SU-DHL-6 (cell line): ENCODE measurements at regions not wholly inside any gene's neighbourhood (a gene's known extent, or its start where the extent isn't known, plus 50 kb on each side); places are given as distances from the start of the nearest gene placed in this dataset.

Source experiments
- H2AFZ ChIP-seq: fragments of 200-600 bp; sonication (generic); 2 replicates; pipeline ENCODE4 v1.6.1; 2014; ENCODE audit warnings: low read depth, mild to moderate bottlenecking, moderate library complexity, mixed read lengths, antibody characterized with exemption, low read length; ENCODE audit not compliant: severe bottlenecking
- H3F3A ChIP-seq: fragments of 200-600 bp; shearing (Covaris generic); 2 replicates; pipeline ENCODE4 v1.6.0; 2016; ENCODE audit warnings: antibody characterized with exemption, mild to moderate bottlenecking; ENCODE audit not compliant: insufficient read depth
- H3K27ac ChIP-seq: fragments of 200-600 bp; sonication (generic); 2 replicates; pipeline ENCODE4 v1.5.1; 2016; ENCODE audit warnings: low read depth, mild to moderate bottlenecking, low read length, moderate library complexity, mixed read lengths
- H3K27me3 ChIP-seq: fragments of 200-600 bp; sonication (generic), shearing (Covaris generic); 2 replicates; pipeline ENCODE4 v1.6.0; 2014; ENCODE audit warnings: mild to moderate bottlenecking, low read length
- H3K36me3 ChIP-seq: fragments of 200-600 bp; sonication (generic); 2 replicates; pipeline ENCODE4 v1.6.1; 2014; ENCODE audit warnings: mild to moderate bottlenecking, low read length, mixed read lengths
- H3K4me2 ChIP-seq: fragments of 300-600, 200-600 bp; shearing (Covaris generic), sonication (generic); 2 replicates; pipeline ENCODE4 v1.6.0; 2014; ENCODE audit warnings: low read length, low read depth, mild to moderate bottlenecking; ENCODE audit not compliant: poor library complexity, severe bottlenecking
- H3K4me3 ChIP-seq: fragments of 200-600 bp; sonication (generic); 2 replicates; pipeline ENCODE4 v1.5.1; 2014; ENCODE audit warnings: antibody characterized with exemption, low read length, mild to moderate bottlenecking, mixed read lengths; ENCODE audit not compliant: insufficient read depth, poor library complexity, severe bottlenecking
- H3K79me2 ChIP-seq: fragments of 200-600 bp; sonication (generic); 2 replicates; pipeline ENCODE4 v1.6.1; 2014; ENCODE audit warnings: mild to moderate bottlenecking, low read length, moderate library complexity; ENCODE audit not compliant: insufficient read depth
- H3K9ac ChIP-seq: fragments of 200-600 bp; sonication (generic); 2 replicates; pipeline ENCODE4 v1.7.0; 2014; ENCODE audit warnings: mild to moderate bottlenecking, low read length
- H3K9me2 ChIP-seq: fragments of 200-600 bp; sonication (generic); replicated peaks from 2 replicates; pipeline ENCODE4 v1.6.1; 2014; ENCODE audit warnings: low read length; ENCODE audit not compliant: insufficient read depth
- H3K9me3 ChIP-seq: fragments of 200-600 bp; sonication (generic); 2 replicates; pipeline ENCODE4 v1.6.1; 2014; ENCODE audit warnings: low read length, mixed read lengths; ENCODE audit not compliant: insufficient read depth
- H4K20me1 ChIP-seq: fragments of 200-600 bp; sonication (generic); 2 replicates; pipeline ENCODE4 v1.6.1; 2014; ENCODE audit warnings: low read depth, mild to moderate bottlenecking, antibody characterized with exemption, low read length, moderate library complexity, mixed read lengths
- EZH2phosphoT487 ChIP-seq: fragments of 200-600 bp; sonication (generic), shearing (Covaris generic); conservative IDR thresholded peaks from 2 replicates; pipeline ENCODE4 v1.6.1; 2018; ENCODE audit warnings: mild to moderate bottlenecking, antibody characterized with exemption, low read length, moderate library complexity, mixed read lengths
- TF ChIP-seq, protein P1 (sequence below): fragments of 200-600 bp; sonication (generic); IDR thresholded peaks from one replicate; pipeline ENCODE4 v1.5.1; 2017; ENCODE audit warnings: antibody characterized with exemption, mild to moderate bottlenecking, low read length, moderate library complexity; ENCODE audit not compliant: insufficient read depth, poor library complexity, severe bottlenecking

DNA sequence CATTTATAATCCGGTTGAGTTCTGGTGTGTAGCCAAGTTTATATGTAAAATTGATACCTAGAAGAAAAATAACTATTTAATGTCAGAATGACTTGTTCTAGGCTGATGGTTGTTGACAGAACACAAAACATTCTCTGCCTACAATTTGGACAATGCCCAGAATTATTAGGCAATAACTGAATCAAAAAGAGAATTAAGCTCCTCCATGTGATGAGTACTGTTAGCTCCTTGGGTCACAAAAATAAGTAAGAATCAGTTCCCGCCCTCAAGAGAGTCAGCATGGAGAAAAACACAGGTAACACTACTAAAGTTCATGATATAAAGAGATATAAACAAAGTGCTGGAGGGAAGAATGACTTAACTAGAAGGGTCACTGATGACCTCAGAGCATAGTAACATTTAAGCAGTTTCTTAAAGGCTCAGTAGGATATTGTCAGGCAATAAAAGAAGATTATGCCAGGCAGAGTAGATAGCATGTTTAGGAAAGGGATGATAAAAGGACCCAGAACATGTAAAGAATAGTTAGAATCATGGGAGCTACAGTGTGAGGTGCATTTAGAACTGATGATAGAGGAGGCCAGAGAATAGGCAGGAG, 200.5 kb upstream of the ACTBL2 start:
- no peak overlapping the region for H3K9ac ChIP-seq
- no peaks in the 10 kb centered on the region for H3K79me2 ChIP-seq
- H2AFZ ChIP-seq = no peak overlapping the region
- H3K27ac ChIP-seq = no peak overlapping the region
- no peaks in the 10 kb centered on the region for H3K36me3 ChIP-seq
- H3K9me2 ChIP-seq = no peaks in the 10 kb centered on the region
- TF ChIP-seq, protein P1, sequence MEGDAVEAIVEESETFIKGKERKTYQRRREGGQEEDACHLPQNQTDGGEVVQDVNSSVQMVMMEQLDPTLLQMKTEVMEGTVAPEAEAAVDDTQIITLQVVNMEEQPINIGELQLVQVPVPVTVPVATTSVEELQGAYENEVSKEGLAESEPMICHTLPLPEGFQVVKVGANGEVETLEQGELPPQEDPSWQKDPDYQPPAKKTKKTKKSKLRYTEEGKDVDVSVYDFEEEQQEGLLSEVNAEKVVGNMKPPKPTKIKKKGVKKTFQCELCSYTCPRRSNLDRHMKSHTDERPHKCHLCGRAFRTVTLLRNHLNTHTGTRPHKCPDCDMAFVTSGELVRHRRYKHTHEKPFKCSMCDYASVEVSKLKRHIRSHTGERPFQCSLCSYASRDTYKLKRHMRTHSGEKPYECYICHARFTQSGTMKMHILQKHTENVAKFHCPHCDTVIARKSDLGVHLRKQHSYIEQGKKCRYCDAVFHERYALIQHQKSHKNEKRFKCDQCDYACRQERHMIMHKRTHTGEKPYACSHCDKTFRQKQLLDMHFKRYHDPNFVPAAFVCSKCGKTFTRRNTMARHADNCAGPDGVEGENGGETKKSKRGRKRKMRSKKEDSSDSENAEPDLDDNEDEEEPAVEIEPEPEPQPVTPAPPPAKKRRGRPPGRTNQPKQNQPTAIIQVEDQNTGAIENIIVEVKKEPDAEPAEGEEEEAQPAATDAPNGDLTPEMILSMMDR = no peak
- TF ChIP-seq EZH2phosphoT487 = no peak
- no peaks in the 10 kb centered on the region for H4K20me1 ChIP-seq
- H3K9me3 ChIP-seq = no peaks in the 10 kb centered on the region
- H3K27me3 ChIP-seq = no peaks in the 10 kb centered on the region
- H3K4me2 ChIP-seq = no peak overlapping the region
- no peaks in the 10 kb centered on the region for H3F3A ChIP-seq
- no peak overlapping the region for H3K4me3 ChIP-seq

DNA sequence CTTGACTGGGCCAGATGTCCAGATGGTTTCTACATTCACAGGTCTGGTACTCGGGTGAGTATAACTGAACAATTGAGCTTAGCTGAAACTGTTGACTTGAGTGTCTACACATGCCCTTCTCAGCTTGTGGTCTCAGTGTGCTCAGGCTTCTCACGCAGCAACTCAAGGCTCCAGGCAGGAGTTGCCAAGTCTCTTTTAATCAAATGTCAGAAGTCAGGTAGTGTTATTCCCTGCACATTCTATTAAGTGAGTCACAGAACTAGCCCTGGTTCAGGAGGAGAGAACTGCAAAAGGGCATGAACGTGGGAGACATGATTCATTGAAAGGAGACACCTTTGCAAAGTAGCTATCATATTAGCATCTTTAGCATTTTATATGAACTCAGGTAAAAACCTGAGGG, 199.3 kb upstream of the ACTBL2 start:
- no peak overlapping the region for H3K4me3 ChIP-seq
- no peak for TF ChIP-seq EZH2phosphoT487
- TF ChIP-seq, protein P1 = no peak
- H3K36me3 ChIP-seq = no peaks in the 10 kb centered on the region
- H3K9ac ChIP-seq = no peak overlapping the region
- H3K79me2 ChIP-seq = no peaks in the 10 kb centered on the region
- H2AFZ ChIP-seq = no peak overlapping the region
- H3K9me2 ChIP-seq = no peaks in the 10 kb centered on the region
- no peaks in the 10 kb centered on the region for H3K27me3 ChIP-seq
- no peak overlapping the region for H3K27ac ChIP-seq
- H3F3A ChIP-seq = no peaks in the 10 kb centered on the region
- no peak overlapping the region for H3K4me2 ChIP-seq
- no peaks in the 10 kb centered on the region for H4K20me1 ChIP-seq
- H3K9me3 ChIP-seq = no peaks in the 10 kb centered on the region

DNA sequence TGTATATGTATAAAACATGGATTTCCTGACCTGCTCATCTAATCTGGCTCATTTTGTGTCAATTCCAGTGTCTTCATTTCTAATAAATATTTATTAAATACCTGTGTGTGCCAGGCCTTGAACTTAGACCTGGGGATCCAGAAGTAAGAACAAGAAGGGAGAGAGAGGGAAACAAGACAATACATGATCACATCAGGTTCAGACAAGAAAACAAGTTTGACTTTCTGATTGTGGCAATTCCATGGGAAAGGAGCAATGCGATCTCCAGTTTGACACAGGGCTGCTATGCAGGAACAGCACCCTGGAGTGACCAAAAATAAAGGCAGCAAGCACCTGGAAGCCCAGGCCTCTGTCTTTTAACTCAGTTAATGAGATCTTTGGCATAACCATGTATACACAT, 198.1 kb upstream of the ACTBL2 start:
- no peaks in the 10 kb centered on the region for H3K79me2 ChIP-seq
- no peaks in the 10 kb centered on the region for H3F3A ChIP-seq
- TF ChIP-seq, protein P1 = no peak
- no peak for TF ChIP-seq EZH2phosphoT487
- no peaks in the 10 kb centered on the region for H4K20me1 ChIP-seq
- no peak overlapping the region for H3K9ac ChIP-seq
- H3K27me3 ChIP-seq = no peaks in the 10 kb centered on the region
- H3K9me3 ChIP-seq = no peaks in the 10 kb centered on the region
- no peak overlapping the region for H3K4me3 ChIP-seq
- no peaks in the 10 kb centered on the region for H3K9me2 ChIP-seq
- H2AFZ ChIP-seq = no peak overlapping the region
- no peak overlapping the region for H3K4me2 ChIP-seq
- H3K36me3 ChIP-seq = no peaks in the 10 kb centered on the region
- H3K27ac ChIP-seq = no peak overlapping the region
